VCaP (cell line): ENCODE measurements at regions not wholly inside any gene's neighbourhood (a gene's known extent, or its start where the extent isn't known, plus 50 kb on each side); places are given as distances from the start of the nearest gene placed in this dataset.

Experiments
- H3K27ac ChIP-seq: fragments of 450-650 bp; 2 replicates; pipeline ENCODE4 v1.5.1; 2017
- CTCF ChIP-seq: fragments of 450-650 bp; conservative IDR thresholded peaks from 2 replicates; pipeline ENCODE4 v1.5.1; 2017; ENCODE audit warnings: mild to moderate bottlenecking, moderate library complexity

- TF ChIP-seq CTCF = no peak
- no peak overlapping the region for H3K27ac ChIP-seq
Measured at GRCh38 chr20:4584510-4584909, 101.7 kb upstream of the PRNP start.

GRCh38 chr20:4581838-4582237, 104.4 kb upstream of the PRNP start:
- H3K27ac ChIP-seq = no peak overlapping the region
- TF ChIP-seq CTCF = no peak

GRCh38 chr20:4578375-4578774, 107.9 kb upstream of the PRNP start:
- no peak overlapping the region for H3K27ac ChIP-seq
- TF ChIP-seq CTCF = no peak

GRCh38 chr20:4574356-4574690, 111.9 kb upstream of the PRNP start:
- TF ChIP-seq CTCF = no peak
- no peak overlapping the region for H3K27ac ChIP-seq

GRCh38 chr20:4573564-4574355, 112.5 kb upstream of the PRNP start:
- no peak for TF ChIP-seq CTCF
- H3K27ac ChIP-seq = no peak overlapping the region

GRCh38 chr20:4571759-4572531, 114.3 kb upstream of the PRNP start:
- TF ChIP-seq CTCF = no peak
- H3K27ac ChIP-seq = no peak overlapping the region

- TF ChIP-seq CTCF = no peak
Measured at GRCh38 chr20:4569865-4570264, 116.4 kb upstream of the PRNP start.

More at GRCh38 chr20:4569865-4570264, 116.4 kb upstream of the PRNP start:
- no peak overlapping the region for H3K27ac ChIP-seq
